GM10248 (cell line): ENCODE measurements at regions not wholly inside any gene's neighbourhood (a gene's known extent, or its start where the extent isn't known, plus 50 kb on each side); places are given as distances from the start of the nearest gene placed in this dataset.

Source experiments
- CTCF ChIA-PET: fragments of 300-600 bp; sonication (Branson Sonifier 250); formaldehyde crosslinking; extraction: SDS; loops from one replicate; lab custom pipeline; 2021; ENCODE audit warnings: antibody characterized with exemption; lab: Yijun Ruan, JAX
- POLR2A ChIA-PET: fragments of 350-650 bp; sonication (Branson Sonifier 250); formaldehyde crosslinking; extraction: SDS; loops from one replicate; lab custom pipeline; 2020; ENCODE audit warnings: antibody characterized with exemption; lab: Yijun Ruan, JAX
- DNase-seq: peaks from one replicate; pipeline ENCODE4 v3.0.0; 2012; ENCODE audit errors: extremely low spot score
- TF ChIP-seq, protein P1 (sequence below): IDR thresholded peaks from 2 replicates; pipeline ENCODE4 v1.5.1; 2012; ENCODE audit warnings: mild to moderate bottlenecking, low read depth; ENCODE audit errors: extremely low read depth, missing control alignments, control extremely low read depth

GRCh38 chr5:53313145-53313544, 167.3 kb upstream of the FST start:
- ChIA-PET POLR2A (no interaction called here), CTCF (interaction anchor here (1.0 to 1.4 kb wide), 3 partner anchors 12 to 19 kb away, joined by 3 to 6 read pairs (median 3); no protein-coding TSS in a partner anchor)
- DNase-seq = no peak
- TF ChIP-seq, protein P1, sequence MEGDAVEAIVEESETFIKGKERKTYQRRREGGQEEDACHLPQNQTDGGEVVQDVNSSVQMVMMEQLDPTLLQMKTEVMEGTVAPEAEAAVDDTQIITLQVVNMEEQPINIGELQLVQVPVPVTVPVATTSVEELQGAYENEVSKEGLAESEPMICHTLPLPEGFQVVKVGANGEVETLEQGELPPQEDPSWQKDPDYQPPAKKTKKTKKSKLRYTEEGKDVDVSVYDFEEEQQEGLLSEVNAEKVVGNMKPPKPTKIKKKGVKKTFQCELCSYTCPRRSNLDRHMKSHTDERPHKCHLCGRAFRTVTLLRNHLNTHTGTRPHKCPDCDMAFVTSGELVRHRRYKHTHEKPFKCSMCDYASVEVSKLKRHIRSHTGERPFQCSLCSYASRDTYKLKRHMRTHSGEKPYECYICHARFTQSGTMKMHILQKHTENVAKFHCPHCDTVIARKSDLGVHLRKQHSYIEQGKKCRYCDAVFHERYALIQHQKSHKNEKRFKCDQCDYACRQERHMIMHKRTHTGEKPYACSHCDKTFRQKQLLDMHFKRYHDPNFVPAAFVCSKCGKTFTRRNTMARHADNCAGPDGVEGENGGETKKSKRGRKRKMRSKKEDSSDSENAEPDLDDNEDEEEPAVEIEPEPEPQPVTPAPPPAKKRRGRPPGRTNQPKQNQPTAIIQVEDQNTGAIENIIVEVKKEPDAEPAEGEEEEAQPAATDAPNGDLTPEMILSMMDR = no peak

DNA sequence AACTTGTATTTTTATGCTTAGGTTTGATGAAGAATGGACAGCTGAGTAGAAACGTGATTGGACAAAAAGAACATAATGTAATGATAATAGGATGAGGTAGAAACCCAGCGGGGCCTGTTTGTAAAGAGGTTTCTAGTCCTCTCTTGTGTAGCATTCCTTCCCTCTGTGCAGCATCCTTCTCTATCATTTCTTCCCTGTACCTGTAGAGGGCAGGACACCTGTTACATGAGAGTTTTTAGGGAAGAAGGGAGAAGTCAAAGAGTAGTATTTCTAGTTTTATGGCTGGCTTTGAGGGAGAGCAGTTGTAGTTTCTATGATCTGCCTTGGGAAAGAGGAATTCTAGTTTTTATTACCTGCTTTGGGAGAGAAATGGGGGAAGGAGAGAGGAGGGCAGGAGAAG, 162.1 kb upstream of the FST start:
- ChIA-PET CTCF (no interaction called here), POLR2A (no interaction called here)
- TF ChIP-seq, protein P1 = no peak
- no peak for DNase-seq

GRCh38 chr5:53319315-53319714, 161.1 kb upstream of the FST start:
- CTCF ChIA-PET = interaction anchor here (0.7 to 1.2 kb wide), 2 partner anchors 19 kb away, joined by 3 read pairs; no protein-coding TSS in a partner anchor
- TF ChIP-seq, protein P1 = no peak
- POLR2A ChIA-PET = no interaction called here
- DNase-seq = no peak

DNA sequence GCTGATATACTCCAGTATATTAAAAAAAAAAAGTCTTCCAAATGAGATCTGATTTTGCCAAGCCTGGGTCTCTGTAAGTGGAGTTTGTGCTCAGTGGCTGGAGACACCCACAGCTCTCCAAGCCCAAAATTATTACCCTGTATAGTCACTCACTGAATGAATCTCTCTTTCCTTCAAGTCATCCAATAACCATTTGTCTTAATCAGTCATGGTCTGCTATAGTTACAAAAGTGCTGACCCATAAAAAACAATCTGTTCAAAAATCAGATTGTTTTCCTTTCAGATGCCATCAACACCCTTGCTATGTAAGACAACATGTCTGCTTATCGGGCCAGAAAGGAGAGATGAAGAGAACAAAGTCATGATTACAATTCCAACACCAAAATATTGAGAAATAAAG, 159.4 kb upstream of the FST start:
- no peak for DNase-seq
- TF ChIP-seq, protein P1 = no peak
- ChIA-PET POLR2A (no interaction called here), CTCF (interaction anchor here (1.5 kb wide), 1 partner anchor 25 kb away, joined by 4 read pairs; no protein-coding TSS in a partner anchor)

- ChIA-PET POLR2A (no interaction called here), CTCF (interaction anchor here (1.5 kb wide), 1 partner anchor 24 kb away, joined by 4 read pairs; no protein-coding TSS in a partner anchor)
- TF ChIP-seq, protein P1 = no peak
- DNase-seq = no peak
These were observed 158.7 kb upstream of the FST start for GRCh38 chr5:53321721-53322120.

DNA sequence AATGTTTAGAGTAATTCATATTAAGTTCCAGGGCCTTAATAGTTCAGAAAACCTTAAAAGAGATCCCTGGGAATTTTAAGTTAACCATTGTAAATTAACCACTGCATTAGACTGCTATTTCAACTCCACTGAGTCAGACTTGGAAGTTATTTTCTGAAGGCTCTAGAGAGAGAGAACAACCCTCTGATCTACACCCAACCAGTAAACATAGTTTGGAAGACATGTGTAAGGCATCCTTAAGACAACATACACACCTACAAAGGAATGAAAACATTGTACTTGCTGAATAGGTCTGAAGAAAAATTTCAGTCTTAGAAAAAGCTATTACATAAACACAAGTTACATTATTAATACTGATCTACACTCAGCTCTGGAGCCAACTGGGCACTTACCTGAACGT, 158.2 kb upstream of the FST start:
- TF ChIP-seq, protein P1 = no peak
- ChIA-PET POLR2A (no interaction called here), CTCF (interaction anchor here (1.4 kb wide), 1 partner anchor 13 kb away, joined by 3 read pairs; no protein-coding TSS in a partner anchor)
- no peak for DNase-seq
